ENCODE measurements at regions not wholly inside any gene's neighbourhood (a gene's known extent, or its start where the extent isn't known, plus 50 kb on each side); places are given as distances from the start of the nearest gene placed in this dataset.

GRCh38 chr6:115832786-115833185 is 227.9 kb downstream of the FRK start:
- H3K4me3 ChIP-seq (ENCODE audit: low read depth, low read length), result no peak overlapping the region
- DNase-seq (ENCODE audit: low read depth), result no peak
- TF ChIP-seq, protein P1, sequence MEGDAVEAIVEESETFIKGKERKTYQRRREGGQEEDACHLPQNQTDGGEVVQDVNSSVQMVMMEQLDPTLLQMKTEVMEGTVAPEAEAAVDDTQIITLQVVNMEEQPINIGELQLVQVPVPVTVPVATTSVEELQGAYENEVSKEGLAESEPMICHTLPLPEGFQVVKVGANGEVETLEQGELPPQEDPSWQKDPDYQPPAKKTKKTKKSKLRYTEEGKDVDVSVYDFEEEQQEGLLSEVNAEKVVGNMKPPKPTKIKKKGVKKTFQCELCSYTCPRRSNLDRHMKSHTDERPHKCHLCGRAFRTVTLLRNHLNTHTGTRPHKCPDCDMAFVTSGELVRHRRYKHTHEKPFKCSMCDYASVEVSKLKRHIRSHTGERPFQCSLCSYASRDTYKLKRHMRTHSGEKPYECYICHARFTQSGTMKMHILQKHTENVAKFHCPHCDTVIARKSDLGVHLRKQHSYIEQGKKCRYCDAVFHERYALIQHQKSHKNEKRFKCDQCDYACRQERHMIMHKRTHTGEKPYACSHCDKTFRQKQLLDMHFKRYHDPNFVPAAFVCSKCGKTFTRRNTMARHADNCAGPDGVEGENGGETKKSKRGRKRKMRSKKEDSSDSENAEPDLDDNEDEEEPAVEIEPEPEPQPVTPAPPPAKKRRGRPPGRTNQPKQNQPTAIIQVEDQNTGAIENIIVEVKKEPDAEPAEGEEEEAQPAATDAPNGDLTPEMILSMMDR (IDR thresholded peaks at IDR 0.05; ENCODE audit: insufficient read depth, low read depth, low read length), result no peak

- no peak overlapping the region for H3K4me3 ChIP-seq (ENCODE audit: low read depth, low read length)
- TF ChIP-seq, protein P1 (IDR thresholded peaks at IDR 0.05; ENCODE audit: insufficient read depth, low read depth, low read length), result no peak
- DNase-seq (ENCODE audit: low read depth), result no peak
Observed at GRCh38 chr6:115832186-115832585, 228.5 kb downstream of the FRK start.

DNA sequence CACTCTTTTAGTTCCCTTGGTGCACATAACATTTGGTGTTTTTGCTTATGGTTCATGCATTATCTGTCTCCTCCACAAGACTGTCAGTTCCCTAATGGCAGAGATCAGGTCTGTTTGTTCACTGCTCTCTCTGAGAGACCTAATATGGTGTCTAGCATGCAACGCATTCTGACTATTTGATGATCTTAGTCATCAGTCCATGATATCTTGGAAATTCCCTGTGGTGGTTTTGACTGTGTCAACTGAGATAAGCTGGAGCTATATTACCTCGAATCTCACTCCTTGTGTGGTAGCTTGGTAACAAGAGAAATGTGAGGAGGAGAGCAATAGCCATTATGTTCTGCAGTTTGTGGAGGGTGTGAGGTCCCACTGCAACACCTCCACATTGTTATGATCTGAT is 229.8 kb downstream of the FRK start:
- no peak for DNase-seq (ENCODE audit: low read depth)
- TF ChIP-seq, protein P1 (IDR thresholded peaks at IDR 0.05; ENCODE audit: insufficient read depth, low read depth, low read length), result no peak
- no peak overlapping the region for H3K4me3 ChIP-seq (ENCODE audit: low read depth, low read length)

GRCh38 chr6:115821798-115822197 is 238.9 kb downstream of the FRK start:
- no peak overlapping the region for H3K4me3 ChIP-seq (ENCODE audit: low read depth, low read length)
- TF ChIP-seq, protein P1 (IDR thresholded peaks at IDR 0.05; ENCODE audit: insufficient read depth, low read depth, low read length), result no peak
- no peak for DNase-seq (ENCODE audit: low read depth)

DNA sequence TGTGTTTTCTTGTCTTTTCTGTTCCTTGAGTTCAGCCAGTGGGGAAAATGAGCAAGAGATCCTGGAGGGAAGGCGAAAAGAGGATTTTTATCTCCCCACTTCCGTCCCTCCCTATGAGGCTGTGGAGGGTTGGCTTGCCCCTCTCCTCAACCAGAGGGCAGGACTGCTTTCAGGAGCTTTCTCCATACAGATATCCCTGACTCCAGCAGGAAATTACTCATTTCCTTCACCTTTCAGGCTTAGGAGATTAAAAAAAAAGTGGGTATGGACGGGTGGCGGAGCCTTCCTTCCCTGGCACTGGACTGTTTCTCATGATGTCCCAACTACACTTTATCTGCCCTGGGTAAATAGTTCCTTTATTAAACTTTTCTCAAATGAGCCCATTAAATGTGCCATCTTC is 241.2 kb downstream of the FRK start:
- no peak for DNase-seq (ENCODE audit: low read depth)
- TF ChIP-seq, protein P1 (IDR thresholded peaks at IDR 0.05; ENCODE audit: insufficient read depth, low read depth, low read length), result no peak
- H3K4me3 ChIP-seq (ENCODE audit: low read depth, low read length), result no peak overlapping the region

DNA sequence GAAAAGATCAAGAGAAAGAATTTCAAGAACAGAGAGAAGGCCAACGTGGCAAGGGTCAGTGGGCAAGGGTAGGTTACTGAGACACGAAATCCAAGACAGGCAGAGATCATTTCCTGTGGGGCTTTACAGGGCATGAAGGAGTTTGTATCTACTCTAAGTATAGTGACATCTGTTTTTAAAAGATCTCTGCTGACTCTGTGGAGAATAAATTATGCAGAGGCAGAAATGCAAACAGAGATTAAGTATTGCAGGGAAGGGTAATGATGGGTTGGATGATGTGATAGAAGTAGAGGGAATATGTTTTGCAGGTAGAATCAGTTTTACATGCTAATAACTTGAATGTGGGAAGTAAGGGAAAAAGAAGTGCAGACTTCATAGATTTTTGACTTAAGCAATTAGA is 243.5 kb downstream of the FRK start:
- no peak for DNase-seq (ENCODE audit: low read depth)
- TF ChIP-seq, protein P1 (IDR thresholded peaks at IDR 0.05; ENCODE audit: insufficient read depth, low read depth, low read length), result no peak
- H3K4me3 ChIP-seq (ENCODE audit: low read depth, low read length), result no peak overlapping the region

- no peak for DNase-seq (ENCODE audit: low read depth)
- no peak overlapping the region for H3K4me3 ChIP-seq (ENCODE audit: low read depth, low read length)
- TF ChIP-seq, protein P1 (IDR thresholded peaks at IDR 0.05; ENCODE audit: insufficient read depth, low read depth, low read length), result no peak
Observed at GRCh38 chr6:115814907-115815306, 245.8 kb downstream of the FRK start.

Measured in fibroblast of villous mesenchyme (primary cell).